ENCODE measurements at regions not wholly inside any gene's neighbourhood (a gene's known extent, or its start where the extent isn't known, plus 50 kb on each side); places are given as distances from the start of the nearest gene placed in this dataset.

- Histone ChIP-seq H3K4me3 (no peak overlapping the region), H3K4me1 (no peaks in the 10 kb centered on the region), H3K27me3 (no peaks in the 10 kb centered on the region), H3K9me3 (peaks cover 0 to 4% (median 0%) of the 10 kb centered on the region in 4 donors), H3K36me3 (no peaks in the 10 kb centered on the region), H3K27ac (no peak overlapping the region)
- no peak for DNase-seq (ENCODE audit: low spot score in 2 of 2)
- TF ChIP-seq CTCF (IDR thresholded peaks at IDR 0.05) (no peak), POLR2A (IDR thresholded peaks at IDR 0.05) (no peak), EP300 (IDR thresholded peaks at IDR 0.05) (no peak)
- WGBS, 2 donors, result 76 to 94% methylated on average over 3 of the region's 3 CpGs
These were observed 1202.5 kb downstream of the DNAJB9 start for GRCh38 chr7:109772161-109772560.

GRCh38 chr7:109782806-109783205 is 1213.1 kb downstream of the DNAJB9 start:
- Histone ChIP-seq H3K4me3 (no peak overlapping the region), H3K4me1 (no peaks in the 10 kb centered on the region), H3K27me3 (no peaks in the 10 kb centered on the region), H3K27ac (no peak overlapping the region), H3K9me3 (no peaks in the 10 kb centered on the region), H3K36me3 (no peaks in the 10 kb centered on the region)
- WGBS, 2 donors, result 80 to 83% methylated on average over 3 of the region's 3 CpGs
- no peak for DNase-seq (ENCODE audit: low spot score in 2 of 2)
- TF ChIP-seq CTCF (IDR thresholded peaks at IDR 0.05), result no peak
- no peak for TF ChIP-seq EP300 (IDR thresholded peaks at IDR 0.05)
- TF ChIP-seq POLR2A (IDR thresholded peaks at IDR 0.05), result no peak

GRCh38 chr7:109806548-109806947 is 1236.9 kb downstream of the DNAJB9 start:
- Histone ChIP-seq H3K36me3 (no peaks in the 10 kb centered on the region), H3K4me1 (no peaks in the 10 kb centered on the region), H3K27ac (no peak overlapping the region), H3K9me3 (peaks cover 0 to 12% (median 0%) of the 10 kb centered on the region in 4 donors), H3K4me3 (no peak overlapping the region), H3K27me3 (no peaks in the 10 kb centered on the region)
- no peak for DNase-seq (ENCODE audit: low spot score in 2 of 2)
- TF ChIP-seq POLR2A (IDR thresholded peaks at IDR 0.05) (no peak), EP300 (IDR thresholded peaks at IDR 0.05) (no peak), CTCF (IDR thresholded peaks at IDR 0.05) (no peak)

GRCh38 chr7:109821156-109821555 is 1251.5 kb downstream of the DNAJB9 start:
- Histone ChIP-seq H3K36me3 (no peaks in the 10 kb centered on the region), H3K4me1 (no peaks in the 10 kb centered on the region), H3K27me3 (no peaks in the 10 kb centered on the region), H3K9me3 (peaks cover 0 to 22% (median 7%) of the 10 kb centered on the region in 4 donors), H3K4me3 (no peak overlapping the region), H3K27ac (no peak overlapping the region)
- TF ChIP-seq POLR2A (IDR thresholded peaks at IDR 0.05), result no peak
- no peak for TF ChIP-seq CTCF (IDR thresholded peaks at IDR 0.05)
- no peak for TF ChIP-seq EP300 (IDR thresholded peaks at IDR 0.05)
- 66 to 76% methylated on average over 2 of the region's 2 CpGs for WGBS, 2 donors
- no peak for DNase-seq (ENCODE audit: low spot score in 2 of 2)

- Histone ChIP-seq H3K36me3 (no peaks in the 10 kb centered on the region), H3K9me3 (no peaks in the 10 kb centered on the region), H3K27ac (no peak overlapping the region), H3K27me3 (no peaks in the 10 kb centered on the region), H3K4me1 (no peaks in the 10 kb centered on the region), H3K4me3 (no peak overlapping the region)
- DNase-seq (ENCODE audit: low spot score in 2 of 2), result no peak
- TF ChIP-seq CTCF (IDR thresholded peaks at IDR 0.05) (no peak), EP300 (IDR thresholded peaks at IDR 0.05) (no peak), POLR2A (IDR thresholded peaks at IDR 0.05) (no peak)
These were observed 1256.1 kb upstream of the LRRN3 start for GRCh38 chr7:109834851-109835250.
